ENCODE measurements at regions not wholly inside any gene's neighbourhood (a gene's known extent, or its start where the extent isn't known, plus 50 kb on each side); places are given as distances from the start of the nearest gene placed in this dataset.
"Not testable (repeated sequence)": the region's sequence is repeated elsewhere in the genome, so short reads cannot be mapped to it uniquely, and the experiment has no call there.

- no peak overlapping the region for H2AFZ ChIP-seq (ENCODE audit: control insufficient read depth, low read length)
- dilution Hi-C loops (cut with MboI; ENCODE audit: extremely low pct_ligation_motif_present, low sequenced_read_pairs), result no loop called here
- no peak overlapping the region for H3K9ac ChIP-seq (ENCODE audit: control insufficient read depth, extremely low read depth, insufficient read depth, low read length)
- no peaks in the 10 kb centered on the region for H3K36me3 ChIP-seq (ENCODE audit: control insufficient read depth in 2 of 2, extremely low read depth in 1 of 2, insufficient read depth in 2 of 2, low read length in 2 of 2)
- no peak for TF ChIP-seq EZH2 (IDR thresholded peaks at IDR 0.05; ENCODE audit: low read length)
- TF ChIP-seq, protein P1, sequence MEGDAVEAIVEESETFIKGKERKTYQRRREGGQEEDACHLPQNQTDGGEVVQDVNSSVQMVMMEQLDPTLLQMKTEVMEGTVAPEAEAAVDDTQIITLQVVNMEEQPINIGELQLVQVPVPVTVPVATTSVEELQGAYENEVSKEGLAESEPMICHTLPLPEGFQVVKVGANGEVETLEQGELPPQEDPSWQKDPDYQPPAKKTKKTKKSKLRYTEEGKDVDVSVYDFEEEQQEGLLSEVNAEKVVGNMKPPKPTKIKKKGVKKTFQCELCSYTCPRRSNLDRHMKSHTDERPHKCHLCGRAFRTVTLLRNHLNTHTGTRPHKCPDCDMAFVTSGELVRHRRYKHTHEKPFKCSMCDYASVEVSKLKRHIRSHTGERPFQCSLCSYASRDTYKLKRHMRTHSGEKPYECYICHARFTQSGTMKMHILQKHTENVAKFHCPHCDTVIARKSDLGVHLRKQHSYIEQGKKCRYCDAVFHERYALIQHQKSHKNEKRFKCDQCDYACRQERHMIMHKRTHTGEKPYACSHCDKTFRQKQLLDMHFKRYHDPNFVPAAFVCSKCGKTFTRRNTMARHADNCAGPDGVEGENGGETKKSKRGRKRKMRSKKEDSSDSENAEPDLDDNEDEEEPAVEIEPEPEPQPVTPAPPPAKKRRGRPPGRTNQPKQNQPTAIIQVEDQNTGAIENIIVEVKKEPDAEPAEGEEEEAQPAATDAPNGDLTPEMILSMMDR (optimal IDR thresholded peaks at IDR 0.05 in 1 of 3, IDR thresholded peaks at IDR 0.05 in 1 of 3, conservative IDR thresholded peaks at IDR 0.05 in 1 of 3; ENCODE audit: extremely low read depth in 1 of 3, insufficient read depth in 2 of 3, low read length in 3 of 3), result no peak
- no peak overlapping the region for H3K4me3 ChIP-seq (ENCODE audit: control insufficient read depth in 2 of 3, extremely low read depth in 1 of 3, insufficient read depth in 2 of 3, low read depth in 1 of 3, low read length in 3 of 3)
- H3K79me2 ChIP-seq (ENCODE audit: control insufficient read depth, insufficient read depth, low read length), result no peaks in the 10 kb centered on the region
- H3K27me3 ChIP-seq (ENCODE audit: control insufficient read depth, extremely low read depth, insufficient read depth, low read length), result no peaks in the 10 kb centered on the region
- no peak overlapping the region for H3K4me2 ChIP-seq (ENCODE audit: control insufficient read depth, extremely low read depth, insufficient read depth, low read depth, low read length)
- H3K9me3 ChIP-seq (ENCODE audit: control insufficient read depth, low read depth, low read length), result no peaks in the 10 kb centered on the region
- FAIRE-seq, result no peak
- DNase-seq (ENCODE audit: low read depth, low spot score), result no peak
- H3K27ac ChIP-seq (ENCODE audit: control insufficient read depth, insufficient read depth, low read length), result no peak overlapping the region
- H3K4me1 ChIP-seq (ENCODE audit: control insufficient read depth, extremely low read depth, insufficient read depth, low read length), result no peaks in the 10 kb centered on the region
- no peaks in the 10 kb centered on the region for H4K20me1 ChIP-seq (ENCODE audit: control insufficient read depth, extremely low read depth, insufficient read depth, low read length)
- no peaks in the 10 kb centered on the region for H3K9me1 ChIP-seq (ENCODE audit: control insufficient read depth, extremely low read depth, insufficient read depth, low read length)
Observed at GRCh38 chr3:81868597-81868996, 107.2 kb upstream of the GBE1 start.

- no peaks in the 10 kb centered on the region for H4K20me1 ChIP-seq (ENCODE audit: control insufficient read depth, extremely low read depth, insufficient read depth, low read length)
- no peaks in the 10 kb centered on the region for H3K36me3 ChIP-seq (ENCODE audit: control insufficient read depth in 2 of 2, extremely low read depth in 1 of 2, insufficient read depth in 2 of 2, low read length in 2 of 2)
- dilution Hi-C loops (cut with MboI; ENCODE audit: extremely low pct_ligation_motif_present, low sequenced_read_pairs), result no loop called here
- no peak overlapping the region for H2AFZ ChIP-seq (ENCODE audit: control insufficient read depth, low read length)
- no peaks in the 10 kb centered on the region for H3K27me3 ChIP-seq (ENCODE audit: control insufficient read depth, extremely low read depth, insufficient read depth, low read length)
- no peaks in the 10 kb centered on the region for H3K79me2 ChIP-seq (ENCODE audit: control insufficient read depth, insufficient read depth, low read length)
- DNase-seq (ENCODE audit: low read depth, low spot score), result no peak
- H3K4me1 ChIP-seq (ENCODE audit: control insufficient read depth, extremely low read depth, insufficient read depth, low read length), result no peaks in the 10 kb centered on the region
- H3K27ac ChIP-seq (ENCODE audit: control insufficient read depth, insufficient read depth, low read length), result no peak overlapping the region
- no peak overlapping the region for H3K9ac ChIP-seq (ENCODE audit: control insufficient read depth, extremely low read depth, insufficient read depth, low read length)
- no peaks in the 10 kb centered on the region for H3K9me1 ChIP-seq (ENCODE audit: control insufficient read depth, extremely low read depth, insufficient read depth, low read length)
- no peak overlapping the region for H3K4me2 ChIP-seq (ENCODE audit: control insufficient read depth, extremely low read depth, insufficient read depth, low read depth, low read length)
- TF ChIP-seq EZH2 (IDR thresholded peaks at IDR 0.05; ENCODE audit: low read length), result no peak
- TF ChIP-seq, protein P1 (optimal IDR thresholded peaks at IDR 0.05 in 1 of 3, IDR thresholded peaks at IDR 0.05 in 1 of 3, conservative IDR thresholded peaks at IDR 0.05 in 1 of 3; ENCODE audit: extremely low read depth in 1 of 3, insufficient read depth in 2 of 3, low read length in 3 of 3), result no peak
- FAIRE-seq, result no peak
- no peaks in the 10 kb centered on the region for H3K9me3 ChIP-seq (ENCODE audit: control insufficient read depth, low read depth, low read length)
- no peak overlapping the region for H3K4me3 ChIP-seq (ENCODE audit: control insufficient read depth in 2 of 3, extremely low read depth in 1 of 3, insufficient read depth in 2 of 3, low read depth in 1 of 3, low read length in 3 of 3)
Observed at GRCh38 chr3:81867875-81868274, 106.4 kb upstream of the GBE1 start.

GRCh38 chr3:81865164-81865563 is 103.7 kb upstream of the GBE1 start:
- H3K4me3 ChIP-seq (ENCODE audit: control insufficient read depth in 2 of 3, extremely low read depth in 1 of 3, insufficient read depth in 2 of 3, low read depth in 1 of 3, low read length in 3 of 3); H3K27ac ChIP-seq (ENCODE audit: control insufficient read depth, insufficient read depth, low read length); H3K79me2 ChIP-seq (ENCODE audit: control insufficient read depth, insufficient read depth, low read length); H4K20me1 ChIP-seq (ENCODE audit: control insufficient read depth, extremely low read depth, insufficient read depth, low read length); H3K36me3 ChIP-seq (ENCODE audit: control insufficient read depth in 2 of 2, extremely low read depth in 1 of 2, insufficient read depth in 2 of 2, low read length in 2 of 2); DNase-seq (ENCODE audit: low read depth, low spot score); H3K4me2 ChIP-seq (ENCODE audit: control insufficient read depth, extremely low read depth, insufficient read depth, low read depth, low read length); FAIRE-seq; H3K27me3 ChIP-seq (ENCODE audit: control insufficient read depth, extremely low read depth, insufficient read depth, low read length); H3K4me1 ChIP-seq (ENCODE audit: control insufficient read depth, extremely low read depth, insufficient read depth, low read length); H3K9me3 ChIP-seq (ENCODE audit: control insufficient read depth, low read depth, low read length); H3K9ac ChIP-seq (ENCODE audit: control insufficient read depth, extremely low read depth, insufficient read depth, low read length); H2AFZ ChIP-seq (ENCODE audit: control insufficient read depth, low read length); H3K9me1 ChIP-seq (ENCODE audit: control insufficient read depth, extremely low read depth, insufficient read depth, low read length); dilution Hi-C loops (cut with MboI; ENCODE audit: extremely low pct_ligation_motif_present, low sequenced_read_pairs): not testable (repeated sequence)

All from keratinocyte (primary cell).